Ishikawa (cell line): ENCODE measurements at regions not wholly inside any gene's neighbourhood (a gene's known extent, or its start where the extent isn't known, plus 50 kb on each side); places are given as distances from the start of the nearest gene placed in this dataset.

Source experiments
- CEBPB ChIP-seq: IDR thresholded peaks from 2 replicates; pipeline ENCODE4 v1.6.1; 2012
- CREB1 ChIP-seq: IDR thresholded peaks from 2 replicates; pipeline ENCODE4 v1.6.1; 2012; ENCODE audit warnings: low read depth
- EGR1 ChIP-seq: IDR thresholded peaks from 2 replicates; pipeline ENCODE4 v1.6.1; 2012
- EP300 ChIP-seq: IDR thresholded peaks from 2 replicates; pipeline ENCODE4 v1.6.1; 2012; ENCODE audit warnings: borderline replicate concordance
- FOXM1 ChIP-seq: IDR thresholded peaks from 2 replicates; pipeline ENCODE4 v1.6.1; 2012; ENCODE audit warnings: low read depth, borderline replicate concordance
- NFIC ChIP-seq: IDR thresholded peaks from 2 replicates; pipeline ENCODE4 v1.6.1; 2012
- RAD21 ChIP-seq: IDR thresholded peaks from 2 replicates; pipeline ENCODE4 v1.6.1; 2012; ENCODE audit warnings: low read depth
- TAF1 ChIP-seq: IDR thresholded peaks from 2 replicates; pipeline ENCODE4 v1.6.1; 2012; ENCODE audit warnings: low read depth, mild to moderate bottlenecking
- TCF12 ChIP-seq: IDR thresholded peaks from 2 replicates; pipeline ENCODE4 v1.6.1; 2012; ENCODE audit warnings: low read depth
- TEAD4 ChIP-seq: IDR thresholded peaks from 2 replicates; pipeline ENCODE4 v1.6.1; 2012
- YY1 ChIP-seq: IDR thresholded peaks from 2 replicates; pipeline ENCODE4 v1.6.1; 2012; ENCODE audit warnings: low read depth
- ZBTB7A ChIP-seq: IDR thresholded peaks from 2 replicates; pipeline ENCODE4 v1.6.1; 2012; ENCODE audit warnings: low read depth
- TF ChIP-seq, protein P1 (sequence below): IDR thresholded peaks from 2 replicates; pipeline ENCODE4 v1.6.1; 2012
- TF ChIP-seq, protein P2 (sequence below): IDR thresholded peaks from 2 replicates; pipeline ENCODE4 v1.6.1; 2012
- TF ChIP-seq, protein P3 (sequence below): IDR thresholded peaks from 2 replicates; pipeline ENCODE4 v1.6.1; 2012; ENCODE audit warnings: low read depth, mild to moderate bottlenecking

DNA sequence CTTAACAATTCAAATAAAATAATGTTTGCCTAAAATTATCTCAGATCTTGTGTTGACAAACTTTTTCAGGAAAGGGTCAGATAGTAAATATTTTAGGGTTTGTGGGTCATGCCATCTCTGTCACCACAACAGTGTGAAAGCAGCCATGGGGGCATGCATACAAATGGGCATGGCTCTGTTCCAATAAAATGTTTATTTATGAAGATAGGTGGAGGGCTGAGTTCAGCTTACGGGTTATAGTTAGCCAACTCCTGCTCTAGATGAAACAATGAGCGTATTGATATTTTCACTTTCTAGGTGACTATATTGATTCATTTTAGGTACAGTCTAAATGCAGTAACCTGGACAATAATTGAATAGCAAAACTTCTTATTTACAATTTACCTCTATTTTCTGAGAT, 533.8 kb upstream of the CLINT1 start:
- TF ChIP-seq NFIC = no peak
- no peak for TF ChIP-seq EP300
- TF ChIP-seq, protein P1, sequence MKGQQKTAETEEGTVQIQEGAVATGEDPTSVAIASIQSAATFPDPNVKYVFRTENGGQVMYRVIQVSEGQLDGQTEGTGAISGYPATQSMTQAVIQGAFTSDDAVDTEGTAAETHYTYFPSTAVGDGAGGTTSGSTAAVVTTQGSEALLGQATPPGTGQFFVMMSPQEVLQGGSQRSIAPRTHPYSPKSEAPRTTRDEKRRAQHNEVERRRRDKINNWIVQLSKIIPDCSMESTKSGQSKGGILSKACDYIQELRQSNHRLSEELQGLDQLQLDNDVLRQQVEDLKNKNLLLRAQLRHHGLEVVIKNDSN = no peak
- TF ChIP-seq, protein P2, sequence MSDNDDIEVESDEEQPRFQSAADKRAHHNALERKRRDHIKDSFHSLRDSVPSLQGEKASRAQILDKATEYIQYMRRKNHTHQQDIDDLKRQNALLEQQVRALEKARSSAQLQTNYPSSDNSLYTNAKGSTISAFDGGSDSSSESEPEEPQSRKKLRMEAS = no peak
- no peak for TF ChIP-seq TCF12
- no peak for TF ChIP-seq EGR1
- no peak for TF ChIP-seq ZBTB7A
- no peak for TF ChIP-seq CEBPB
- no peak for TF ChIP-seq CREB1
- no peak for TF ChIP-seq TAF1
- TF ChIP-seq, protein P3, sequence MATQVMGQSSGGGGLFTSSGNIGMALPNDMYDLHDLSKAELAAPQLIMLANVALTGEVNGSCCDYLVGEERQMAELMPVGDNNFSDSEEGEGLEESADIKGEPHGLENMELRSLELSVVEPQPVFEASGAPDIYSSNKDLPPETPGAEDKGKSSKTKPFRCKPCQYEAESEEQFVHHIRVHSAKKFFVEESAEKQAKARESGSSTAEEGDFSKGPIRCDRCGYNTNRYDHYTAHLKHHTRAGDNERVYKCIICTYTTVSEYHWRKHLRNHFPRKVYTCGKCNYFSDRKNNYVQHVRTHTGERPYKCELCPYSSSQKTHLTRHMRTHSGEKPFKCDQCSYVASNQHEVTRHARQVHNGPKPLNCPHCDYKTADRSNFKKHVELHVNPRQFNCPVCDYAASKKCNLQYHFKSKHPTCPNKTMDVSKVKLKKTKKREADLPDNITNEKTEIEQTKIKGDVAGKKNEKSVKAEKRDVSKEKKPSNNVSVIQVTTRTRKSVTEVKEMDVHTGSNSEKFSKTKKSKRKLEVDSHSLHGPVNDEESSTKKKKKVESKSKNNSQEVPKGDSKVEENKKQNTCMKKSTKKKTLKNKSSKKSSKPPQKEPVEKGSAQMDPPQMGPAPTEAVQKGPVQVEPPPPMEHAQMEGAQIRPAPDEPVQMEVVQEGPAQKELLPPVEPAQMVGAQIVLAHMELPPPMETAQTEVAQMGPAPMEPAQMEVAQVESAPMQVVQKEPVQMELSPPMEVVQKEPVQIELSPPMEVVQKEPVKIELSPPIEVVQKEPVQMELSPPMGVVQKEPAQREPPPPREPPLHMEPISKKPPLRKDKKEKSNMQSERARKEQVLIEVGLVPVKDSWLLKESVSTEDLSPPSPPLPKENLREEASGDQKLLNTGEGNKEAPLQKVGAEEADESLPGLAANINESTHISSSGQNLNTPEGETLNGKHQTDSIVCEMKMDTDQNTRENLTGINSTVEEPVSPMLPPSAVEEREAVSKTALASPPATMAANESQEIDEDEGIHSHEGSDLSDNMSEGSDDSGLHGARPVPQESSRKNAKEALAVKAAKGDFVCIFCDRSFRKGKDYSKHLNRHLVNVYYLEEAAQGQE = no peak
- TF ChIP-seq YY1 = no peak

DNA sequence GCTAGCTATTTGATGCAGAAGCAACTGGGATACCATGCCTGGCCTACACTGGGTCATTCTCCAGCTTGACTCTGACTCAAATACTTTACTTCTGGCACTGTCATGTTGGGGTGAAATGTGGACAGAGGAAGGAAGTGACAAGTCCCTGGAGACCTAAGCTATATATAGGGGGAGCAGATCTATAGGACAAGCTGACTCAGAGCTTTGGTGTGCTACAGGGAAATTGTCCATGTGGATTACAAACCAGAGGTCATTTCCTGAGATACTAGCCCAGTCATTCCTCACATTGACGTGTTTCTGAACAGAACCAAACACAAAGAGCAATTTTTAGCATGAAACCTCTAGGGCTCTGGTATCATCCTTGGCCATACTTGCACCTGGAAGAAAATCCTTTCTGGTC, 531.6 kb upstream of the CLINT1 start:
- TF ChIP-seq EP300 (no peak), YY1 (no peak), CEBPB (no peak), TCF12 (no peak), NFIC (no peak), TAF1 (no peak), TEAD4 (no peak), ZBTB7A (no peak), CREB1 (no peak)
- TF ChIP-seq, protein P3 = no peak
- TF ChIP-seq, protein P1 = no peak
- TF ChIP-seq, protein P2 = no peak

DNA sequence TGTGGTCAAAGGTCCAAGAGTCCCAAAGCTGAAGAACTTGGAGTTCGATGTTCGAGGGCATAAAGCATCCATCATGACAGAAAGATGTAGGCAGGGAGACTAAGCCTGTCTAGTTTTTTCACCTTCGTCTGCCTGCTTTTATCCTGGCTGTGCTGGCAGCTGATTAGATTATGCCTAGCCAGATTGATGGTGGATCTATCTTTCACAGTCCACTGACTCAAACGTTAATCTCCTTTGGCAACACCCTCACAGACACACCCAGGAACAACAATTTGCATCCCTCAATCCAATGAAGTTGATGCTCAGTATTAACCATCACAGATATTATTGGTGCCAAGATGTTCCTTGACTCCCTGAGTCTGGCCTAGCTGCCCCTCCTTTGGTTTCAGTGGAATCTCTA, 530.8 kb upstream of the CLINT1 start:
- TF ChIP-seq RAD21 (no peak), TCF12 (no peak), TAF1 (no peak), CEBPB (no peak), YY1 (no peak), TEAD4 (no peak), EP300 (no peak), NFIC (no peak), ZBTB7A (no peak), EGR1 (no peak)
- TF ChIP-seq, protein P1 = no peak
- TF ChIP-seq, protein P2 = no peak

DNA sequence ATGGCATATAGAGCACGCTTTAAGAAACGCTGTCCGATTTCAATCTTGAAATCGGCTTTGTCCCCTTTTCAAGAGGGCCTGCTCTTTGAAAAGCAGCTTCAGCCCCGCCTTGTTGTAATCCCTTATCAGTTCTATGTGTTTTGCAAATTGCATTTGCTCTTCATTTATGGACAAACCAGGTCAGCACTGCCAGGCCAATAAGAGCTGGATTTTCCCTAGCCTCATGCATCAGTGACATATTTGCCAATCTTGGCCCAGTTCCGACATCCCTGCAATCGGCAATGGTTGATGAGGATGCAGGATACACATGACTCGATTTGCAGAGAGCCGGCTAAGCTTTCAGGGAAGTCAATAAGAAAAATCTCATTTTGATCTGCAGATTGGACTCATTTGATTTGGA, 529.1 kb upstream of the CLINT1 start:
- TF ChIP-seq FOXM1 (no peak), CREB1 (no peak), CEBPB (no peak), TEAD4 (no peak), YY1 (no peak), TCF12 (no peak), EP300 (no peak), RAD21 (no peak), EGR1 (no peak), ZBTB7A (no peak), TAF1 (no peak), NFIC (no peak)
- TF ChIP-seq, protein P3 = no peak
- TF ChIP-seq, protein P2 = no peak
